GM12878 (cell line): ENCODE measurements at regions not wholly inside any gene's neighbourhood (a gene's known extent, or its start where the extent isn't known, plus 50 kb on each side); places are given as distances from the start of the nearest gene placed in this dataset.

Experiments used
- ATAC-seq: fragments of 200-7000 bp; cut with Tn5 transposase; 3 replicates; pipeline ENCODE4 v1.9.1; 2020; ENCODE audit warnings: mild to moderate bottlenecking, moderate library complexity
- BruUV-seq: library from RNA; stranded (reverse); fragments of 400-500 nt; replicated peaks from 2 replicates; lab custom pipeline; 2021; lab: Mats Ljungman, UMichigan
- CTCF ChIA-PET: fragments of 300-600 bp; sonication (Branson Sonifier 250); formaldehyde crosslinking; extraction: SDS; loops from one replicate; lab custom pipeline; 2021; ENCODE audit warnings: inconsistent platforms; lab: Yijun Ruan, JAX
- POLR2A ChIA-PET: fragments of 350-600 bp; formaldehyde crosslinking; extraction: SDS; loops from one replicate; lab custom pipeline; 2021; ENCODE audit warnings: inconsistent platforms; lab: Charles Lee
- RAD21 ChIA-PET: fragments of 300-600 bp; sonication (Branson Sonifier 250); formaldehyde crosslinking; loops from one replicate; lab custom pipeline; 2023; ENCODE audit warnings: antibody characterized with exemption; ENCODE audit not compliant: unreplicated experiment; lab: Charles Lee
- SMC1A ChIA-PET: fragments of 300-600 bp; sonication (Branson Sonifier 250); formaldehyde crosslinking; loops from one replicate; lab custom pipeline; 2023; ENCODE audit not compliant: unreplicated experiment, uncharacterized antibody; lab: Charles Lee
- DNase-seq: peaks from one replicate; pipeline ENCODE4 v3.0.0-alpha.2; 2011; ENCODE audit warnings: low read depth, low spot score
- FAIRE-seq: peaks from 3 replicates; lab custom pipeline; 2011; peaks lifted over from hg19 to GRCh38; lab: Jason Lieb, UNC
- H2AFZ ChIP-seq: 2 replicates; pipeline ENCODE4 v1.6.0; 2011; ENCODE audit warnings: low read depth, low read length, control low read depth; ENCODE audit not compliant: control insufficient read depth
- H3K27ac ChIP-seq: 2 replicates; pipeline ENCODE4 v1.5.1; 2011; ENCODE audit warnings: control low read depth; ENCODE audit not compliant: control insufficient read depth, insufficient read depth
- H3K27me3 ChIP-seq, 2 experiments: replicated peaks in 1 of 2; 2 replicates each; pipeline versions ENCODE4 v1.6.0 to v1.6.1; 2011; ENCODE audit warnings: low read length in 1 of 2; ENCODE audit not compliant: control insufficient read depth in 2 of 2, insufficient read depth in 2 of 2
- H3K36me3 ChIP-seq, 2 experiments: 2 replicates each; pipeline ENCODE4 v1.5.1; 2011; ENCODE audit warnings: low read length in 1 of 2; ENCODE audit not compliant: control insufficient read depth in 2 of 2, insufficient read depth in 2 of 2
- H3K4me1 ChIP-seq: 2 replicates; pipeline ENCODE4 v1.6.1; 2011; ENCODE audit warnings: mild to moderate bottlenecking, low read length, moderate library complexity, mixed read lengths; ENCODE audit not compliant: control insufficient read depth, insufficient read depth
- H3K4me2 ChIP-seq: 2 replicates; pipeline ENCODE4 v1.6.0; 2011; ENCODE audit warnings: control low read depth; ENCODE audit not compliant: control insufficient read depth, insufficient read depth
- H3K4me3 ChIP-seq: fragments of 200-600 bp; sonication (generic); 2 replicates; pipeline ENCODE4 v1.5.1; 2016
- H3K79me2 ChIP-seq: 2 replicates; pipeline ENCODE4 v1.6.0; 2011; ENCODE audit warnings: low read length; ENCODE audit not compliant: control insufficient read depth, insufficient read depth
- H3K9ac ChIP-seq: 2 replicates; pipeline ENCODE4 v1.8.0; 2011; ENCODE audit warnings: low read length, control low read depth, mixed read lengths; ENCODE audit not compliant: control insufficient read depth, insufficient read depth
- H3K9me3 ChIP-seq: replicated peaks from 3 replicates; pipeline ENCODE4 v1.5.1; 2011; ENCODE audit warnings: mild to moderate bottlenecking, low read length; ENCODE audit not compliant: control insufficient read depth, insufficient read depth
- H4K20me1 ChIP-seq: 2 replicates; pipeline ENCODE4 v1.6.0; 2011; ENCODE audit not compliant: control insufficient read depth, insufficient read depth
- BCL11A ChIP-seq: IDR thresholded peaks from 2 replicates; pipeline ENCODE4 v1.6.1; 2011; ENCODE audit warnings: low read depth, low read length
- CEBPB ChIP-seq, 2 experiments: fragments of 150-350 bp in 1 of 2; IDR thresholded peaks; 2 replicates each; pipeline ENCODE4 v1.6.1; 2012 to 2014; ENCODE audit warnings: low read depth in 2 of 2, low read length in 2 of 2, borderline replicate concordance in 1 of 2, inconsistent platforms in 1 of 2
- HDAC2 ChIP-seq: fragments of 200-600 bp; sonication (generic); IDR thresholded peaks from 2 replicates; pipeline ENCODE4 v1.6.1; 2017
- IKZF1 ChIP-seq: fragments of 450-650 bp; conservative IDR thresholded peaks from 2 replicates; pipeline ENCODE4 v1.6.1; 2017; ENCODE audit warnings: antibody characterized with exemption, mild to moderate bottlenecking
- SIN3A ChIP-seq: IDR thresholded peaks from 2 replicates; pipeline ENCODE4 v1.6.1; 2012; ENCODE audit warnings: low read depth, low read length, improper control_type of control experiment
- SMARCA5 ChIP-seq: fragments of 450-650 bp; IDR thresholded peaks from 2 replicates; pipeline ENCODE4 v1.6.1; 2017; ENCODE audit warnings: mild to moderate bottlenecking
- YBX1 ChIP-seq: fragments of 450-650 bp; IDR thresholded peaks from 2 replicates; pipeline ENCODE4 v1.6.1; 2016; ENCODE audit warnings: antibody characterized with exemption
- WGBS: methylation state at CpG from one replicate; pipeline ENCODE4 v1.1.6; 2016; ENCODE audit warnings: low lambda C conversion rate; ENCODE audit not compliant: insufficient replicate concordance, insufficient coverage; ENCODE audit errors: missing lambda C conversion rate; 5-methylcytosine and 5-hydroxymethylcytosine counted together
- in situ Hi-C: fragments of 300-500 bp; cut with MboI; formaldehyde crosslinking; loops from 9 replicates; pipeline ENCODE4 v1.14.3; 2018; ENCODE audit warnings: mixed read lengths
- intact Hi-C: fragments of 100-400 bp; cut with micrococcal nuclease; formaldehyde crosslinking; loops from one replicate; pipeline ENCODE4 v1.14.2; 2022; ENCODE audit not compliant: unreplicated experiment
- TF ChIP-seq, protein P1 (sequence below): fragments of 150-350 bp; IDR thresholded peaks from 2 replicates; pipeline ENCODE4 v1.6.1; 2016; ENCODE audit warnings: low read depth, low read length
- TF ChIP-seq, protein P2 (sequence below): fragments of 450-650 bp; IDR thresholded peaks from 2 replicates; pipeline ENCODE4 v1.6.1; 2017; ENCODE audit warnings: mild to moderate bottlenecking, moderate library complexity
- TF ChIP-seq, protein P3 (sequence below): IDR thresholded peaks from 2 replicates; pipeline ENCODE4 v1.6.1; 2012; ENCODE audit warnings: mild to moderate bottlenecking, low read depth, low read length
- TF ChIP-seq, protein P4 (sequence below): IDR thresholded peaks from 2 replicates; pipeline ENCODE4 v1.6.1; 2012; ENCODE audit warnings: low read depth, low read length, improper control_type of control experiment
- TF ChIP-seq, protein P5 (sequence below): fragments of 450-650 bp; IDR thresholded peaks from 2 replicates; pipeline ENCODE4 v1.6.1; 2017; ENCODE audit warnings: mild to moderate bottlenecking

DNA sequence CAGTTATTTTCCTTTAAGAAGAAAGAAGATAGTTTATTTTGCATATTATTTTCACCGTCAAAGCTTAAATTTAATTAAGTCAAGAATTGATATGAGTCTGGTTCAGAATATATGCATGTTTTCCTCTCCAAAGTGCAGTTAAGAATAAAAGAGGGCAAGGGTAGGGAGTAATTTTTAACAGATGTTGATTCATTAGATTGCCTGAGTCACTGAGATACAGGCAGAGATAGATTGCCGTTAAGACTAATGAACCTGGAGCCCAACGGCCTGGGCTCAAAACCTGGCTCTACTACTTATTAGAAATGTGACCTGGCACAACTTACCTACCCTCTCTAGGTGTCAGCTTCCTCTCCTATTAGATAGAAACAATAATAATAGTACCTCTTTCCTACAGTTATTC is 1037.4 kb upstream of the PABPC4L start:
- BruUV-seq, result no TSS peak
- Histone ChIP-seq H3K4me3 (no peak overlapping the region), H3K27ac (no peak overlapping the region), H3K36me3 (no peaks in the 10 kb centered on the region), H3K9me3 (no peaks in the 10 kb centered on the region), H4K20me1 (no peaks in the 10 kb centered on the region), H3K9ac (no peak overlapping the region), H2AFZ (no peak overlapping the region), H3K79me2 (no peaks in the 10 kb centered on the region), H3K4me1 (no peaks in the 10 kb centered on the region), H3K27me3 (no peaks in the 10 kb centered on the region), H3K4me2 (no peak overlapping the region)
- intact Hi-C loops (no loop called here), in situ Hi-C loops (no loop called here)
- 67% methylated on average over 3 of the region's 3 CpGs for WGBS
- no peak for DNase-seq
- FAIRE-seq, result no peak
- ChIA-PET SMC1A (no interaction called here), CTCF (no interaction called here), RAD21 (no interaction called here), POLR2A (no interaction called here)
- no peak for ATAC-seq
- TF ChIP-seq, protein P1, sequence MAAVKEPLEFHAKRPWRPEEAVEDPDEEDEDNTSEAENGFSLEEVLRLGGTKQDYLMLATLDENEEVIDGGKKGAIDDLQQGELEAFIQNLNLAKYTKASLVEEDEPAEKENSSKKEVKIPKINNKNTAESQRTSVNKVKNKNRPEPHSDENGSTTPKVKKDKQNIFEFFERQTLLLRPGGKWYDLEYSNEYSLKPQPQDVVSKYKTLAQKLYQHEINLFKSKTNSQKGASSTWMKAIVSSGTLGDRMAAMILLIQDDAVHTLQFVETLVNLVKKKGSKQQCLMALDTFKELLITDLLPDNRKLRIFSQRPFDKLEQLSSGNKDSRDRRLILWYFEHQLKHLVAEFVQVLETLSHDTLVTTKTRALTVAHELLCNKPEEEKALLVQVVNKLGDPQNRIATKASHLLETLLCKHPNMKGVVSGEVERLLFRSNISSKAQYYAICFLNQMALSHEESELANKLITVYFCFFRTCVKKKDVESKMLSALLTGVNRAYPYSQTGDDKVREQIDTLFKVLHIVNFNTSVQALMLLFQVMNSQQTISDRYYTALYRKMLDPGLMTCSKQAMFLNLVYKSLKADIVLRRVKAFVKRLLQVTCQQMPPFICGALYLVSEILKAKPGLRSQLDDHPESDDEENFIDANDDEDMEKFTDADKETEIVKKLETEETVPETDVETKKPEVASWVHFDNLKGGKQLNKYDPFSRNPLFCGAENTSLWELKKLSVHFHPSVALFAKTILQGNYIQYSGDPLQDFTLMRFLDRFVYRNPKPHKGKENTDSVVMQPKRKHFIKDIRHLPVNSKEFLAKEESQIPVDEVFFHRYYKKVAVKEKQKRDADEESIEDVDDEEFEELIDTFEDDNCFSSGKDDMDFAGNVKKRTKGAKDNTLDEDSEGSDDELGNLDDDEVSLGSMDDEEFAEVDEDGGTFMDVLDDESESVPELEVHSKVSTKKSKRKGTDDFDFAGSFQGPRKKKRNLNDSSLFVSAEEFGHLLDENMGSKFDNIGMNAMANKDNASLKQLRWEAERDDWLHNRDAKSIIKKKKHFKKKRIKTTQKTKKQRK, result no peak
- TF ChIP-seq, protein P2, sequence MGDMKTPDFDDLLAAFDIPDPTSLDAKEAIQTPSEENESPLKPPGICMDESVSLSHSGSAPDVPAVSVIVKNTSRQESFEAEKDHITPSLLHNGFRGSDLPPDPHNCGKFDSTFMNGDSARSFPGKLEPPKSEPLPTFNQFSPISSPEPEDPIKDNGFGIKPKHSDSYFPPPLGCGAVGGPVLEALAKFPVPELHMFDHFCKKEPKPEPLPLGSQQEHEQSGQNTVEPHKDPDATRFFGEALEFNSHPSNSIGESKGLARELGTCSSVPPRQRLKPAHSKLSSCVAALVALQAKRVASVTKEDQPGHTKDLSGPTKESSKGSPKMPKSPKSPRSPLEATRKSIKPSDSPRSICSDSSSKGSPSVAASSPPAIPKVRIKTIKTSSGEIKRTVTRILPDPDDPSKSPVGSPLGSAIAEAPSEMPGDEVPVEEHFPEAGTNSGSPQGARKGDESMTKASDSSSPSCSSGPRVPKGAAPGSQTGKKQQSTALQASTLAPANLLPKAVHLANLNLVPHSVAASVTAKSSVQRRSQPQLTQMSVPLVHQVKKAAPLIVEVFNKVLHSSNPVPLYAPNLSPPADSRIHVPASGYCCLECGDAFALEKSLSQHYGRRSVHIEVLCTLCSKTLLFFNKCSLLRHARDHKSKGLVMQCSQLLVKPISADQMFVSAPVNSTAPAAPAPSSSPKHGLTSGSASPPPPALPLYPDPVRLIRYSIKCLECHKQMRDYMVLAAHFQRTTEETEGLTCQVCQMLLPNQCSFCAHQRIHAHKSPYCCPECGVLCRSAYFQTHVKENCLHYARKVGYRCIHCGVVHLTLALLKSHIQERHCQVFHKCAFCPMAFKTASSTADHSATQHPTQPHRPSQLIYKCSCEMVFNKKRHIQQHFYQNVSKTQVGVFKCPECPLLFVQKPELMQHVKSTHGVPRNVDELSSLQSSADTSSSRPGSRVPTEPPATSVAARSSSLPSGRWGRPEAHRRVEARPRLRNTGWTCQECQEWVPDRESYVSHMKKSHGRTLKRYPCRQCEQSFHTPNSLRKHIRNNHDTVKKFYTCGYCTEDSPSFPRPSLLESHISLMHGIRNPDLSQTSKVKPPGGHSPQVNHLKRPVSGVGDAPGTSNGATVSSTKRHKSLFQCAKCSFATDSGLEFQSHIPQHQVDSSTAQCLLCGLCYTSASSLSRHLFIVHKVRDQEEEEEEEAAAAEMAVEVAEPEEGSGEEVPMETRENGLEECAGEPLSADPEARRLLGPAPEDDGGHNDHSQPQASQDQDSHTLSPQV, result no peak
- TF ChIP-seq, protein P3, sequence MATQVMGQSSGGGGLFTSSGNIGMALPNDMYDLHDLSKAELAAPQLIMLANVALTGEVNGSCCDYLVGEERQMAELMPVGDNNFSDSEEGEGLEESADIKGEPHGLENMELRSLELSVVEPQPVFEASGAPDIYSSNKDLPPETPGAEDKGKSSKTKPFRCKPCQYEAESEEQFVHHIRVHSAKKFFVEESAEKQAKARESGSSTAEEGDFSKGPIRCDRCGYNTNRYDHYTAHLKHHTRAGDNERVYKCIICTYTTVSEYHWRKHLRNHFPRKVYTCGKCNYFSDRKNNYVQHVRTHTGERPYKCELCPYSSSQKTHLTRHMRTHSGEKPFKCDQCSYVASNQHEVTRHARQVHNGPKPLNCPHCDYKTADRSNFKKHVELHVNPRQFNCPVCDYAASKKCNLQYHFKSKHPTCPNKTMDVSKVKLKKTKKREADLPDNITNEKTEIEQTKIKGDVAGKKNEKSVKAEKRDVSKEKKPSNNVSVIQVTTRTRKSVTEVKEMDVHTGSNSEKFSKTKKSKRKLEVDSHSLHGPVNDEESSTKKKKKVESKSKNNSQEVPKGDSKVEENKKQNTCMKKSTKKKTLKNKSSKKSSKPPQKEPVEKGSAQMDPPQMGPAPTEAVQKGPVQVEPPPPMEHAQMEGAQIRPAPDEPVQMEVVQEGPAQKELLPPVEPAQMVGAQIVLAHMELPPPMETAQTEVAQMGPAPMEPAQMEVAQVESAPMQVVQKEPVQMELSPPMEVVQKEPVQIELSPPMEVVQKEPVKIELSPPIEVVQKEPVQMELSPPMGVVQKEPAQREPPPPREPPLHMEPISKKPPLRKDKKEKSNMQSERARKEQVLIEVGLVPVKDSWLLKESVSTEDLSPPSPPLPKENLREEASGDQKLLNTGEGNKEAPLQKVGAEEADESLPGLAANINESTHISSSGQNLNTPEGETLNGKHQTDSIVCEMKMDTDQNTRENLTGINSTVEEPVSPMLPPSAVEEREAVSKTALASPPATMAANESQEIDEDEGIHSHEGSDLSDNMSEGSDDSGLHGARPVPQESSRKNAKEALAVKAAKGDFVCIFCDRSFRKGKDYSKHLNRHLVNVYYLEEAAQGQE, result no peak
- TF ChIP-seq, protein P4, sequence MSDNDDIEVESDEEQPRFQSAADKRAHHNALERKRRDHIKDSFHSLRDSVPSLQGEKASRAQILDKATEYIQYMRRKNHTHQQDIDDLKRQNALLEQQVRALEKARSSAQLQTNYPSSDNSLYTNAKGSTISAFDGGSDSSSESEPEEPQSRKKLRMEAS, result no peak
- TF ChIP-seq YBX1 (no peak), SMARCA5 (no peak), SIN3A (no peak), IKZF1 (no peak), HDAC2 (no peak), BCL11A (no peak), CEBPB (IDR thresholded peaks at IDR 0.05; ENCODE audit: borderline replicate concordance in 1 of 2, low read depth in 2 of 2, low read length in 2 of 2) (no peak)
- TF ChIP-seq, protein P5, sequence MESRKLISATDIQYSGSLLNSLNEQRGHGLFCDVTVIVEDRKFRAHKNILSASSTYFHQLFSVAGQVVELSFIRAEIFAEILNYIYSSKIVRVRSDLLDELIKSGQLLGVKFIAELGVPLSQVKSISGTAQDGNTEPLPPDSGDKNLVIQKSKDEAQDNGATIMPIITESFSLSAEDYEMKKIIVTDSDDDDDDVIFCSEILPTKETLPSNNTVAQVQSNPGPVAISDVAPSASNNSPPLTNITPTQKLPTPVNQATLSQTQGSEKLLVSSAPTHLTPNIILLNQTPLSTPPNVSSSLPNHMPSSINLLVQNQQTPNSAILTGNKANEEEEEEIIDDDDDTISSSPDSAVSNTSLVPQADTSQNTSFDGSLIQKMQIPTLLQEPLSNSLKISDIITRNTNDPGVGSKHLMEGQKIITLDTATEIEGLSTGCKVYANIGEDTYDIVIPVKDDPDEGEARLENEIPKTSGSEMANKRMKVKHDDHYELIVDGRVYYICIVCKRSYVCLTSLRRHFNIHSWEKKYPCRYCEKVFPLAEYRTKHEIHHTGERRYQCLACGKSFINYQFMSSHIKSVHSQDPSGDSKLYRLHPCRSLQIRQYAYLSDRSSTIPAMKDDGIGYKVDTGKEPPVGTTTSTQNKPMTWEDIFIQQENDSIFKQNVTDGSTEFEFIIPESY, result no peak
